ENCODE measurements at regions not wholly inside any gene's neighbourhood (a gene's known extent, or its start where the extent isn't known, plus 50 kb on each side); places are given as distances from the start of the nearest gene placed in this dataset.
"Not testable (repeated sequence)": the region's sequence is repeated elsewhere in the genome, so short reads cannot be mapped to it uniquely, and the experiment has no call there.

DNA sequence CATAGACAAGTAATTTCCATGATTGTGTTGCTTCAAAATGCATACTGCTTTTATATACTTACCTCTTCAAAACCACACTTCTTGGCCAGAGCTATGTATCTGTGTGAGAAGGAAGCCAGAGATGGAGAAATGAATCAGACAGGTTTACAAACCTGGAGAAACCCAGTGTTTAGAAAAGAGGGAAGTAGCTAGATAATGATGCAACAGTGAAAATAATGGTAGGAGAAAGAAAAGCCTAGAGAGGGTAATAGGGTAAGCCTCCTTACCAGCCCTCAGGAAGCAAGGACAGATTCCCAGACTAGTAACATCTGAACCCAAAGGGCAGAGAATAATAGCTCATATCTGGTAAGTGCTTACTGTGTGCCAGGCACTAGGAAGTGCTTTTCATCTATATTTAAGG, 250.3 kb upstream of the CDH11 start:
- no peak for FAIRE-seq
- TF ChIP-seq, protein P1, sequence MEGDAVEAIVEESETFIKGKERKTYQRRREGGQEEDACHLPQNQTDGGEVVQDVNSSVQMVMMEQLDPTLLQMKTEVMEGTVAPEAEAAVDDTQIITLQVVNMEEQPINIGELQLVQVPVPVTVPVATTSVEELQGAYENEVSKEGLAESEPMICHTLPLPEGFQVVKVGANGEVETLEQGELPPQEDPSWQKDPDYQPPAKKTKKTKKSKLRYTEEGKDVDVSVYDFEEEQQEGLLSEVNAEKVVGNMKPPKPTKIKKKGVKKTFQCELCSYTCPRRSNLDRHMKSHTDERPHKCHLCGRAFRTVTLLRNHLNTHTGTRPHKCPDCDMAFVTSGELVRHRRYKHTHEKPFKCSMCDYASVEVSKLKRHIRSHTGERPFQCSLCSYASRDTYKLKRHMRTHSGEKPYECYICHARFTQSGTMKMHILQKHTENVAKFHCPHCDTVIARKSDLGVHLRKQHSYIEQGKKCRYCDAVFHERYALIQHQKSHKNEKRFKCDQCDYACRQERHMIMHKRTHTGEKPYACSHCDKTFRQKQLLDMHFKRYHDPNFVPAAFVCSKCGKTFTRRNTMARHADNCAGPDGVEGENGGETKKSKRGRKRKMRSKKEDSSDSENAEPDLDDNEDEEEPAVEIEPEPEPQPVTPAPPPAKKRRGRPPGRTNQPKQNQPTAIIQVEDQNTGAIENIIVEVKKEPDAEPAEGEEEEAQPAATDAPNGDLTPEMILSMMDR (IDR thresholded peaks at IDR 0.05; ENCODE audit: insufficient read depth, missing control alignments), result no peak
- DNase-seq (ENCODE audit: insufficient read length, low spot score), result no peak

DNA sequence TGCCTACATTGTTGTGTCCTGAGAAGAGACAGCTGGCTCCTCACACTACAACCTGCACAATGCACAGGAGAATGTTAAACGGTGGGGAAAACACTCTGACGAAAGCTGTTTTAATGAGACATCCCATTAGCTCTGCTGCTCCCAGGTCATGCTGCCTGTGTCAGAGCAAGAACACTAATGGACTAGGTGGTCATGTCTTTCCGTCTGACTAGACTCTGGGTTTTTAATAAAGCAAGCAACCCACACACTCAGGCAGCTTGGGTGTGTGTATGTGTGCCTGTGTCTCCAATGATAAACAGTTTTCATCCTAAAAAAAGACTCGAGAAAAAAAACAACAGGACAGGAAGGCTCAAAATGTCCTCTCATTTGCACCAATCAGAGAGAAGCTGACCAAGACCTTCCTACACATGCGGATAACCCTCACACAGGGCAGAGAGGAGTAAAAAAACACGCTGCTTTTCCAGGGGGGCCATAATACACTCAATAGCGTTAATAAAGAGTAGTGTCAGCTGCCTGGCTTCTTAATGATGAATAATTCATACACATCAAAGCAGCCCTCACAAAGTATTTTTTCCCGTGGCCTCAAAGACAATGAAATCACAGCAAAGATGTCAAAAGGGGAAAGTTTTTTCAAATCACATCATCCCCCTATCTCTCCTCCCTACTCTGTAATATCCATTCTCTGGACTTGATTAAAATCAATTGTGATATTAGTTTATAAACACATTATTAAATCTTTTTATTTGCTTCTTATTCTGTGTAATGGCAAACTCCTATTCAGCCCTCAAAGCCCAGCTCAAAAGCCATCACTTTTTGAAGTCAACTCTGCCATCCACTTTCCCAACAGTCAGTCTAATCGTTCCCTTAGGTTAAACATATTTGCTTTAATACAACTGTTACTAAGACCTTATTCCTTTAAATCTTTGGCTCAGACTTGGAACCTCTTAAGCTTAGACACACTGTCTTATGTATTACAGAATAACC, 244.2 kb upstream of the CDH11 start:
- TF ChIP-seq, protein P1 (IDR thresholded peaks at IDR 0.05; ENCODE audit: insufficient read depth, missing control alignments), result no peak
- no peak for DNase-seq (ENCODE audit: insufficient read length, low spot score)
- no peak for FAIRE-seq

DNA sequence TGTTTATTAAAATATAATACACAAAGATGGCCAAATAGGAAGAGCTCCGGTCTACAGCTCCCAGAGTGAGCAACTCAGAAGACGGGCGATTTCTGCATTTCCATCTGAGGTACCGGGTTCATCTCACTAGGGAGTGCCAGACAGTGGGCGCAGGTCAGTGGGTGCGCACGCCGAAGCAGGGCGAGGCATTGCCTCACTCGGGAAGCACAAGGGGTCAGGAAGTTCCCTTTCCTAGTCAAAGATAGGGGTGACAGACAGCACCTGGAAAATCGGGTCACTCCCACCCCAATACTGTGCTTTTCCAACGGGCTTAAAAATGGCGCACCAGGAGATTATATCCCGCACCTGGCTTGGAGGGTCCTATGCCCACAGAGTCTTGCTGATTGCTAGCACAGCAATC, 234.9 kb upstream of the CDH11 start:
- not testable (repeated sequence) for FAIRE-seq; DNase-seq (ENCODE audit: insufficient read length, low spot score)

DNA sequence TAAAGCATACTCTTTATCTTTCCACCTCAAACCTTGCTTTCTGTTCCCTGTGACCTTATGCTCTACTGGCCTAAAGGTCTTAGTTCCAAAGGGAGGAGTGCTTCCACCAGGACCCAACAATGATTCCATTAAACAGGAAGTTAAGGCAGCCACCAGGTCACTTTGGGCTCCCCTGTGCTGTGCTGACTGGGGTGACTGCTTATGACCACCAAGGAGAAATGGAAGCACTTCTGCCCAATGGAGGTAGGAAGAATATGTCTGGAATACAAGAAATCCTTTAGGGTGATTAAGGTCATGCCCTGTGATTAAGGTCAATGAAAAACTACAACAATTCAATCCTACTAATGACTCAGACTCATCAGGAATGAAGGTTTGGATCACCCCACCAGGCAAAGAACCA, 233.8 kb upstream of the CDH11 start:
- DNase-seq (ENCODE audit: insufficient read length, low spot score) (no peak), FAIRE-seq (no peak)

DNA sequence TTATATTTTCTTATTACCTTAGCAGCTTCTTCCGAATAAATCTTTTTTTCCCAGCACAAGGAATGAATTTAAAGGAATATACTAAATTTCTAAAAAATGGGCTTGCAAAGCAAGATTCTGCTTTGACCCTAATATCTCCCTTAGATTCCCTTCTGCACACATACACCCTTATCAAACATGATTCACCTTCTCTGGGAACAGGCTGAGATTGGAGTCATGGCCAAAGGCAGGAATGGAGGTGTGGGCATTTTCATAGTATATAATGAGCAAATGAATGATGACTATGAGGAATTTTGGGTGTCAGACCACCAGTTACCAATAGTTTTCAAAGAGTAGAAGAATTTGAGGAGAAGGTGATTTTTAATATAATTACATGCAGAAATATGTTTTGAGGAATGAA, 231.3 kb upstream of the CDH11 start:
- FAIRE-seq, result no peak

More for the DNA sequence above, 233.8 kb upstream of the CDH11 start:
- TF ChIP-seq, protein P1 (IDR thresholded peaks at IDR 0.05; ENCODE audit: insufficient read depth, missing control alignments), result no peak

DNA sequence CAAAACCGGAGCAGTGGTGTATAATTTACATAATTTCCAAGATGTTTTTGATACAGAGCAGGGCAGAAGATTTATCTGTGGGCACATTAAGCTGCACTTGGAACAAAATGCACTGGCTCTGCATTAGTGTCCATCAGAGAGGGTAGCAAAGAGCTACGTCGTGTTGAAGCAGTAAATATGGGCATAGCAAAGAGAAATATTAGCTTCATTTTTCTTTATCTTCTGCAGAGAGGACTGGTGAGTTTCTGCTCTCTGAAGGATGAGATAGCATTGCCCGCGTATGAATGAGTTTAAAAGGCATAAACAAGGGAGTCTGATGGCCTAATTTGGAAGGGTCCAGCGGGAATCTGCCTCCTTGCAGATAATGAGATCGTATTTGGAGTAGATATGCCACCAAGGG, 227.8 kb upstream of the CDH11 start:
- TF ChIP-seq, protein P1 (IDR thresholded peaks at IDR 0.05; ENCODE audit: insufficient read depth, missing control alignments), result no peak
- DNase-seq (ENCODE audit: insufficient read length, low spot score), result no peak
- no peak for FAIRE-seq

More for the DNA sequence above, 231.3 kb upstream of the CDH11 start:
- DNase-seq (ENCODE audit: insufficient read length, low spot score), result no peak
- TF ChIP-seq, protein P1 (IDR thresholded peaks at IDR 0.05; ENCODE audit: insufficient read depth, missing control alignments), result no peak

DNA sequence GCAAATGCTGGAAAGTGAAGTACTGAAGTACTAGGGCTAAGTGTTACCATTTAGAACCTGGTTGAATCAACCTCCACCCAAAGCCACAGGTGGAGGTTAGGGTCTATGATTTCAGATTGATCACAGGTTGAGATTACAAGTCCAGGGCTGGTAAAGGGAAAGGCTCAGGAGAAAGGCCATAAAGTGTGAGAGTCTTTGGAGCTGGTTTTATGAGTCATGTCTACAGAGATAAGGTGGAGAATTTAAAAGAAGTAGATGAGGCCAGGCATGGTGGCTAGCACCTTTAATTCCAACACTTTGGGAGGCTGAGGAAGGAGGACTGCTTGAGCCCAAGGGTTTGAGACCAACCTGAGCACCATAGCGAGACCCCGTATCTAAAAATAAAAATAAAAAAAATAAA, 221.7 kb upstream of the CDH11 start:
- DNase-seq (ENCODE audit: insufficient read length, low spot score), result no peak
- TF ChIP-seq, protein P1 (IDR thresholded peaks at IDR 0.05; ENCODE audit: insufficient read depth, missing control alignments), result no peak
- FAIRE-seq, result no peak

Data from D721Med (cell line).